ENCODE measurements at regions not wholly inside any gene's neighbourhood (a gene's known extent, or its start where the extent isn't known, plus 50 kb on each side); places are given as distances from the start of the nearest gene placed in this dataset.

DNA sequence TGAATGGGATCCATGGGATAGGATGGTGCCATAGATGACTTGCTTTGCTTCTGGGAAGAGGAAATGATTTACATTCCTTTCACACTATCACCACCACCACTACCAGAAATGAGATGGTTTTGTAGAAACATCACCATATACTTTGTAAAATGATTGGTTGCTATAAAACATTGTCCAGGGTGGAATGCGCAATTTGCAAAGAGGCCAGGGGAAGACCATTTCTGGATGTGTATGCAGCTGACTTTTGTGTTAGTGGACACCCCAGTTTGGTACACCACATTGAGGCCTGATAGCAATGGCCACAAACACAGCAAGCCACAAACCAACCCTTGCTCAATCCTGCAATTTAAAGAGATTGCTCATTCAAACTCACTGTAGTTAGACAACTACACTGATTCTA is 56.7 kb upstream of the RCN1 start (continued):
- TF ChIP-seq ZBTB17 (CRISPR knock-in tag; IDR thresholded peaks at IDR 0.05) = no peak
- TF ChIP-seq, protein P1, sequence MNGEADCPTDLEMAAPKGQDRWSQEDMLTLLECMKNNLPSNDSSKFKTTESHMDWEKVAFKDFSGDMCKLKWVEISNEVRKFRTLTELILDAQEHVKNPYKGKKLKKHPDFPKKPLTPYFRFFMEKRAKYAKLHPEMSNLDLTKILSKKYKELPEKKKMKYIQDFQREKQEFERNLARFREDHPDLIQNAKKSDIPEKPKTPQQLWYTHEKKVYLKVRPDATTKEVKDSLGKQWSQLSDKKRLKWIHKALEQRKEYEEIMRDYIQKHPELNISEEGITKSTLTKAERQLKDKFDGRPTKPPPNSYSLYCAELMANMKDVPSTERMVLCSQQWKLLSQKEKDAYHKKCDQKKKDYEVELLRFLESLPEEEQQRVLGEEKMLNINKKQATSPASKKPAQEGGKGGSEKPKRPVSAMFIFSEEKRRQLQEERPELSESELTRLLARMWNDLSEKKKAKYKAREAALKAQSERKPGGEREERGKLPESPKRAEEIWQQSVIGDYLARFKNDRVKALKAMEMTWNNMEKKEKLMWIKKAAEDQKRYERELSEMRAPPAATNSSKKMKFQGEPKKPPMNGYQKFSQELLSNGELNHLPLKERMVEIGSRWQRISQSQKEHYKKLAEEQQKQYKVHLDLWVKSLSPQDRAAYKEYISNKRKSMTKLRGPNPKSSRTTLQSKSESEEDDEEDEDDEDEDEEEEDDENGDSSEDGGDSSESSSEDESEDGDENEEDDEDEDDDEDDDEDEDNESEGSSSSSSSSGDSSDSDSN (IDR thresholded peaks at IDR 0.05; ENCODE audit: borderline replicate concordance in 1 of 2, low read depth in 2 of 2, low read length in 2 of 2) = no peak
- no peak for TF ChIP-seq SIN3A (IDR thresholded peaks at IDR 0.05; ENCODE audit: borderline replicate concordance in 2 of 2, control insufficient read depth in 1 of 2, low read depth in 2 of 2, low read length in 2 of 2)
- TF ChIP-seq MEF2D (tag; conservative IDR thresholded peaks at IDR 0.05; ENCODE audit: low read depth) = no peak
- TF ChIP-seq NUFIP1 (IDR thresholded peaks at IDR 0.05; ENCODE audit: partially characterized antibody) = no peak
- TF ChIP-seq, protein P2, sequence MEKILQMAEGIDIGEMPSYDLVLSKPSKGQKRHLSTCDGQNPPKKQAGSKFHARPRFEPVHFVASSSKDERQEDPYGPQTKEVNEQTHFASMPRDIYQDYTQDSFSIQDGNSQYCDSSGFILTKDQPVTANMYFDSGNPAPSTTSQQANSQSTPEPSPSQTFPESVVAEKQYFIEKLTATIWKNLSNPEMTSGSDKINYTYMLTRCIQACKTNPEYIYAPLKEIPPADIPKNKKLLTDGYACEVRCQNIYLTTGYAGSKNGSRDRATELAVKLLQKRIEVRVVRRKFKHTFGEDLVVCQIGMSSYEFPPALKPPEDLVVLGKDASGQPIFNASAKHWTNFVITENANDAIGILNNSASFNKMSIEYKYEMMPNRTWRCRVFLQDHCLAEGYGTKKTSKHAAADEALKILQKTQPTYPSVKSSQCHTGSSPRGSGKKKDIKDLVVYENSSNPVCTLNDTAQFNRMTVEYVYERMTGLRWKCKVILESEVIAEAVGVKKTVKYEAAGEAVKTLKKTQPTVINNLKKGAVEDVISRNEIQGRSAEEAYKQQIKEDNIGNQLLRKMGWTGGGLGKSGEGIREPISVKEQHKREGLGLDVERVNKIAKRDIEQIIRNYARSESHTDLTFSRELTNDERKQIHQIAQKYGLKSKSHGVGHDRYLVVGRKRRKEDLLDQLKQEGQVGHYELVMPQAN (IDR thresholded peaks at IDR 0.05; ENCODE audit: borderline replicate concordance) = no peak
- TF ChIP-seq GTF2A2 (tag; IDR thresholded peaks at IDR 0.05) = no peak
- TF ChIP-seq TCFL5 (CRISPR knock-in tag; conservative IDR thresholded peaks at IDR 0.05) = no peak
- no peak for TF ChIP-seq MED1 (CRISPR knock-in tag; IDR thresholded peaks at IDR 0.05; ENCODE audit: borderline replicate concordance)
- no peak for TF ChIP-seq TAF1 (IDR thresholded peaks at IDR 0.05; ENCODE audit: control insufficient read depth, extremely low read depth, insufficient read depth, low read length, severe bottlenecking)
